PC-9 (cell line): ENCODE measurements at regions not wholly inside any gene's neighbourhood (a gene's known extent, or its start where the extent isn't known, plus 50 kb on each side); places are given as distances from the start of the nearest gene placed in this dataset.

Experiments
- CTCF ChIP-seq: fragments of 200-600 bp; sonication (generic); conservative IDR thresholded peaks from 2 replicates; pipeline ENCODE4 v1.6.1; 2017; ENCODE audit warnings: mixed run types, antibody characterized with exemption, mild to moderate bottlenecking, moderate library complexity
- EZH2 ChIP-seq: fragments of 200-600 bp; sonication (generic); IDR thresholded peaks from 2 replicates; pipeline ENCODE4 v1.8.0; 2017; ENCODE audit warnings: antibody characterized with exemption, low read depth

GRCh38 chr6:97864826-97865225 is 581.8 kb upstream of the MMS22L start:
- TF ChIP-seq CTCF (no peak), EZH2 (no peak)
